Ishikawa (cell line): ENCODE measurements at regions not wholly inside any gene's neighbourhood (a gene's known extent, or its start where the extent isn't known, plus 50 kb on each side); places are given as distances from the start of the nearest gene placed in this dataset.

Experiments
- CEBPB ChIP-seq: IDR thresholded peaks from 2 replicates; pipeline ENCODE4 v1.6.1; 2012
- CREB1 ChIP-seq: IDR thresholded peaks from 2 replicates; pipeline ENCODE4 v1.6.1; 2012; ENCODE audit warnings: low read depth
- EGR1 ChIP-seq: IDR thresholded peaks from 2 replicates; pipeline ENCODE4 v1.6.1; 2012
- EP300 ChIP-seq: IDR thresholded peaks from 2 replicates; pipeline ENCODE4 v1.6.1; 2012; ENCODE audit warnings: borderline replicate concordance
- FOXM1 ChIP-seq: IDR thresholded peaks from 2 replicates; pipeline ENCODE4 v1.6.1; 2012; ENCODE audit warnings: low read depth, borderline replicate concordance
- NFIC ChIP-seq: IDR thresholded peaks from 2 replicates; pipeline ENCODE4 v1.6.1; 2012
- RAD21 ChIP-seq: IDR thresholded peaks from 2 replicates; pipeline ENCODE4 v1.6.1; 2012; ENCODE audit warnings: low read depth
- TAF1 ChIP-seq: IDR thresholded peaks from 2 replicates; pipeline ENCODE4 v1.6.1; 2012; ENCODE audit warnings: low read depth, mild to moderate bottlenecking
- TCF12 ChIP-seq: IDR thresholded peaks from 2 replicates; pipeline ENCODE4 v1.6.1; 2012; ENCODE audit warnings: low read depth
- TEAD4 ChIP-seq: IDR thresholded peaks from 2 replicates; pipeline ENCODE4 v1.6.1; 2012
- YY1 ChIP-seq: IDR thresholded peaks from 2 replicates; pipeline ENCODE4 v1.6.1; 2012; ENCODE audit warnings: low read depth
- ZBTB7A ChIP-seq: IDR thresholded peaks from 2 replicates; pipeline ENCODE4 v1.6.1; 2012; ENCODE audit warnings: low read depth
- TF ChIP-seq, protein P1 (sequence below): IDR thresholded peaks from 2 replicates; pipeline ENCODE4 v1.6.1; 2012
- TF ChIP-seq, protein P2 (sequence below): IDR thresholded peaks from 2 replicates; pipeline ENCODE4 v1.6.1; 2012
- TF ChIP-seq, protein P3 (sequence below): IDR thresholded peaks from 2 replicates; pipeline ENCODE4 v1.6.1; 2012; ENCODE audit warnings: low read depth, mild to moderate bottlenecking

DNA sequence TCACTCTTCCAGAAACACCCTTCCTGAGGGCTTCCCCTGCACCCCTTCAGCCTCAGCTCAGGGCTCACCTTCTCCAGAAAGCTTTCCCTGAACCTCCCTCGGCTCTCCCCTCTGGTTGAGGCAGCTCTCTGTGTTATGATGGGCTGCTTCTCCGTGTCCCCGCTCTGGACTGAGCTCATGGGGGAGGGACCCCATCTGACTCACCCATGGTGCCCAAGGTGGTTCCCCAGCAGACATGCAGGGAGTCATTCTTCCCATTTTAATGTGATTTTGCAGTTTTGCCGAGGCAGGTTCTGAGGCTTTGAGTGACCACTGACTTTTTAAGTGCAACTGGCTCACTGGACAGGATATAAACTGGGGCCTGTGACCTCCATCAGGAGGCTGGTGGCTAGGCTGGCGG is 495.1 kb downstream of the TBC1D22A start:
- no peak for TF ChIP-seq EP300

DNA sequence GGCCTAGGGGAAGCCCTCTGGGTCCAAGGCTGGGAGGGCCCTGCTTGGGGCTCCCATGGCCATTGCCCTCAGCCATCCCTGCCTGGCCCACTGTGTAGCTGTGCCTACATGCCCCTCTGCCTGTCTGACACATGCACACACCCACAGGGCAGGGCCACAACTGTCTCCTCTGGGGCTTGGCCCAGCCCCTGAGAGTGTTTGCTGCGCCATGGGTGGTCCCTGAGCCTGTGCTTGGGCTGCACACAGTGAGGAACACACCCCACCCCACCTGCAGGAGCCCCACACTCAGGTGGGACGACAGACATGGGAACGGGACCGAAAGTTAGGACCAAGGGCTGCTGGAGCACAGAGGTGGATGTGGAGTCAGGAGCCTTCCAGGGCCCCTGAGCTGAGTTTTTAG is 489.5 kb downstream of the TBC1D22A start:
- TF ChIP-seq EGR1, result no peak
- no peak for TF ChIP-seq TCF12
- no peak for TF ChIP-seq NFIC
- TF ChIP-seq CREB1, result no peak
- TF ChIP-seq, protein P1, sequence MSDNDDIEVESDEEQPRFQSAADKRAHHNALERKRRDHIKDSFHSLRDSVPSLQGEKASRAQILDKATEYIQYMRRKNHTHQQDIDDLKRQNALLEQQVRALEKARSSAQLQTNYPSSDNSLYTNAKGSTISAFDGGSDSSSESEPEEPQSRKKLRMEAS, result no peak
- no peak for TF ChIP-seq EP300
- no peak for TF ChIP-seq YY1
- TF ChIP-seq CEBPB, result no peak
- TF ChIP-seq TEAD4, result no peak
- TF ChIP-seq RAD21, result no peak
- no peak for TF ChIP-seq TAF1
- no peak for TF ChIP-seq FOXM1
- TF ChIP-seq, protein P2, sequence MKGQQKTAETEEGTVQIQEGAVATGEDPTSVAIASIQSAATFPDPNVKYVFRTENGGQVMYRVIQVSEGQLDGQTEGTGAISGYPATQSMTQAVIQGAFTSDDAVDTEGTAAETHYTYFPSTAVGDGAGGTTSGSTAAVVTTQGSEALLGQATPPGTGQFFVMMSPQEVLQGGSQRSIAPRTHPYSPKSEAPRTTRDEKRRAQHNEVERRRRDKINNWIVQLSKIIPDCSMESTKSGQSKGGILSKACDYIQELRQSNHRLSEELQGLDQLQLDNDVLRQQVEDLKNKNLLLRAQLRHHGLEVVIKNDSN, result no peak
- TF ChIP-seq ZBTB7A, result no peak
- TF ChIP-seq, protein P3, sequence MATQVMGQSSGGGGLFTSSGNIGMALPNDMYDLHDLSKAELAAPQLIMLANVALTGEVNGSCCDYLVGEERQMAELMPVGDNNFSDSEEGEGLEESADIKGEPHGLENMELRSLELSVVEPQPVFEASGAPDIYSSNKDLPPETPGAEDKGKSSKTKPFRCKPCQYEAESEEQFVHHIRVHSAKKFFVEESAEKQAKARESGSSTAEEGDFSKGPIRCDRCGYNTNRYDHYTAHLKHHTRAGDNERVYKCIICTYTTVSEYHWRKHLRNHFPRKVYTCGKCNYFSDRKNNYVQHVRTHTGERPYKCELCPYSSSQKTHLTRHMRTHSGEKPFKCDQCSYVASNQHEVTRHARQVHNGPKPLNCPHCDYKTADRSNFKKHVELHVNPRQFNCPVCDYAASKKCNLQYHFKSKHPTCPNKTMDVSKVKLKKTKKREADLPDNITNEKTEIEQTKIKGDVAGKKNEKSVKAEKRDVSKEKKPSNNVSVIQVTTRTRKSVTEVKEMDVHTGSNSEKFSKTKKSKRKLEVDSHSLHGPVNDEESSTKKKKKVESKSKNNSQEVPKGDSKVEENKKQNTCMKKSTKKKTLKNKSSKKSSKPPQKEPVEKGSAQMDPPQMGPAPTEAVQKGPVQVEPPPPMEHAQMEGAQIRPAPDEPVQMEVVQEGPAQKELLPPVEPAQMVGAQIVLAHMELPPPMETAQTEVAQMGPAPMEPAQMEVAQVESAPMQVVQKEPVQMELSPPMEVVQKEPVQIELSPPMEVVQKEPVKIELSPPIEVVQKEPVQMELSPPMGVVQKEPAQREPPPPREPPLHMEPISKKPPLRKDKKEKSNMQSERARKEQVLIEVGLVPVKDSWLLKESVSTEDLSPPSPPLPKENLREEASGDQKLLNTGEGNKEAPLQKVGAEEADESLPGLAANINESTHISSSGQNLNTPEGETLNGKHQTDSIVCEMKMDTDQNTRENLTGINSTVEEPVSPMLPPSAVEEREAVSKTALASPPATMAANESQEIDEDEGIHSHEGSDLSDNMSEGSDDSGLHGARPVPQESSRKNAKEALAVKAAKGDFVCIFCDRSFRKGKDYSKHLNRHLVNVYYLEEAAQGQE, result no peak

DNA sequence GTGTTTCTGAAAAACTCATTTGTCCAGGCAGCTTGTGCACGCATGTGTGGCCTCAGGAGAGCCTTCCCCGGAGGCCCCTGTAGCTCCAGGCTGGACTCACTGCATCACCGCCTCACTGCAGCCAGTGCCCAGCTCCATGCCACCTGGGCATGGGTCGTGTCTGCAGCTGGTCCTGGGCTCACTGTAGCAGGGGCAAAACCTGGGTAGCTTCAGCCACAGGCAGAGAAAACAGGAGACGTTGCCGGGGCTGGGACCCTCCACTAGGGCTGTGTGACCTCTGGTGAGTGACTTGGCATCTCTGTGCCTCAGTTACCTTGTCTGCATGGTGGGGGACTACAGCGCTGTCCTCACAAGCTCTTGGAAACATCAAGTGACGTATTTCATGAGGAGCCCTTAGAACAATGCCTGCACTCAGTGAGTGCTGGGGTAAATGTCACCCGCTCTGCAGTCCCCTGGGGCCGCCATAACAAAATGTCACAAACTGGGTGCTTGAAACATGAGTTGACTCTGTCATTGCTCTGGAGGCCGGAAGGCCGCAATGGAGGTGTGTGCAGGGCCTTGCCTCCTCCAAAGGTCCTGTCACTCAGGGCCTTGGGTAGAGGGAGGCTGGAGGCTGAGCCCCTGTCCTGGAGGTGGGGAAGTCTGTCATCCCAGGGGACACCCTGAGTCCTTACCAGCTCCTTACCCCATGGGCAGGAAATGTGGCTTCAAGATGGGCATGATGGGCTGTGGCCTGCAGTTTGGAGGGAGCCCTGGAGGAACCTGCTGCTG is 488.7 kb downstream of the TBC1D22A start:
- TF ChIP-seq NFIC (no peak), FOXM1 (no peak), ZBTB7A (no peak), TCF12 (no peak), YY1 (no peak), CREB1 (no peak), EP300 (no peak)
- TF ChIP-seq, protein P1, result no peak

DNA sequence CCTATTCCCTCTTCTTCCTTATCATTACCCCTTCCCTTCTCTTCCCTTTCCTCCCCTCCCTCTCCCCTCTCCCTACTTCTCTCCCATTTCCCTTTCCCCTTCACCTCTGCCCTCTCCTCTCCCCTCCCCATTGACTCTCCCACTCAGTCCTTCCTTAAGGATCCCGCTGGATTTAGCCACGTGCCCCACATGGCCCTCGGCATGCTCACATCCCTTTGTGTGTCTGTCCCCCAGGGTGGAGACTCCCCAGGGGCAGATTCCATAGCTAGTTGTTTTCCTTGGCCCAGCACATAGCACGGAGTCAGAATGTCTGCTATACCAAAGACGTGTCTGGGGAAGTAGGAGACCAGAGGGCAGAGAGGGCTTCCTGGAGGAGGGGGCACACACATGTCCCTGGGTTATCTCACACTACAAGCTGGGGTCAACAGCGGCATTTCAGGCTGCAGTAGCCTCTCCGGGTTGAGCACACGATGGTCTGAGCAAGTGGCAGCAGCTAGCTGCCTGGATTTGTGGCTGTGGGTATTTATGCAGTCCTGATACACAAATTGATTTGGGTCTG is 487.0 kb downstream of the TBC1D22A start:
- TF ChIP-seq ZBTB7A, result no peak
- no peak for TF ChIP-seq EP300
- TF ChIP-seq, protein P1, result no peak
- no peak for TF ChIP-seq CEBPB
- no peak for TF ChIP-seq TAF1
- TF ChIP-seq FOXM1, result no peak
- TF ChIP-seq TCF12, result no peak

DNA sequence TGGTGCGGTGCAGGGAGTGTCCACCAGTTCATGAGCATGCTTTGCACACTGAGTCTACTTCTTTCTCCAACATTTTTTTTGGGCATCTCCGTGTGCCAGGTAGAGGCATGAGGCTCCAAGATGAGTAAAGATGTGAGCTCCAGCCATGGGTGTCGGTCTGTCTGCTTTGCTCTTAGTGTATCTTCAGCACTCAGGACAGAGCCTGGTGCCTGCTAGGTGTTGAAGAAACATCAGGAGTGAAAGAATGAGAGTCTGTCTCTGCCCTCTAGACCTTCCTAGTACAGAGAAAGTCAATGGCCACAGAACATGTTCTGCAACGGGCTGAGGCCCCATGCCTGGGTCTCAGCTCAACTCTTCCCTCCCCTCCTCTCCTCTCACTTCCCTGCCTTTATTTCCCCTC is 486.5 kb downstream of the TBC1D22A start:
- TF ChIP-seq EP300, result no peak
- TF ChIP-seq, protein P3, result peak; percentile 66

DNA sequence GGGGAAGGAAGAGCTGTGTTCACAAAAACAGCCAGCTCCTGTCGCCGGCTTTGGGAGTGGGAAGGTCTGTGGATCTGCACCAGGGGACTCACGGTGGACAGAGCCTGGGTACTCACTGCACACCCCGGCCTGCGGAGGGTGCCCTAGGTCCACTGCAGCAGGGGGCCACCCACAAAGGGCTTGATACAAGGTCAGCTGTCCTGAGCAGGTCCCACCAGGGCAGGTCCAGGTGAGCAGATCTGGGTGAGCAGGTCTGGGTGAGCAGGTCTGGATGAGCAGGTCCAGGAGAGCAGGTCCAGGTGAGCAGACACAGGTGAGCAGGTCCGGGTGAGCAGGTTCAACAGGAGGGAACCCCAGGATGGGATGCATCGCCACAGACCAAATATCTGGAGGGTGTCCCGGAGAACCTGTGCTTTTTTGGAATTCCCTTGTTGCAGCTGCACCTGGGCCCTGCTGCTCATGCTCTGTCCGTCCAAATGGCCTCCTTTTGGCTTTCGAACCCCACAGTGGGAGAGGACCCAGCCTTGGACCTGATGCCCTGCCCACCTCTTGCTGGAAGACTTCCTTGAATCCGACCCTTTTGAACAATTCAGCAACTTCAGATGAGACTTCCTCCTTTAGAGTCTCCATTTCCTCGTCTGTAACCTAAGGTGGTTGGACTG is 485.3 kb downstream of the TBC1D22A start:
- TF ChIP-seq RAD21, result peak; percentile 9; the same call in 1 of the 2 replicates
- no peak for TF ChIP-seq CREB1

DNA sequence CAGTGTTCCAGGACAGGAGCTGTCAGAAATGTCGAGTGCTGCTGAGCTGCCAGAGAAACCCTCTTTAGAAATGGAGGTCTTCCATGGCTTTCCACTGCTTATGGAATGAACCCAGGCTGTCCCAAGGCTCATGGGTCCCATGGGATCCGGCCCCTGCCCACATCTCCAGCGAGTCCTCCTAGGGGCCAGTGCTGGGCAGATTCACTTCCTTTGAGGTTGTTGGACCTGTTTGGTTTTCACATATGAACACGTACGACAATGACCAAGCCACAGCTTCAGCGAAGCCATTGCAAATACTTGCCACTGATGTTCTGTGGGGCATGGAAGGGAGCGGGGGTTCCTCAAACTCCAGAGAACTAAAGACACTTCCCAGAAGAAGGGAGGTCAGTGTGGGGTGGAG is 483.3 kb downstream of the TBC1D22A start:
- TF ChIP-seq, protein P3, result no peak
- TF ChIP-seq EP300 (no peak), NFIC (no peak), CREB1 (no peak), CEBPB (no peak), TAF1 (no peak), EGR1 (no peak), TEAD4 (no peak), TCF12 (no peak), YY1 (no peak), RAD21 (no peak), FOXM1 (no peak), ZBTB7A (no peak)
- TF ChIP-seq, protein P1, result no peak
- TF ChIP-seq, protein P2, result no peak
